ENCODE measurements at regions not wholly inside any gene's neighbourhood (a gene's known extent, or its start where the extent isn't known, plus 50 kb on each side); places are given as distances from the start of the nearest gene placed in this dataset.

DNA sequence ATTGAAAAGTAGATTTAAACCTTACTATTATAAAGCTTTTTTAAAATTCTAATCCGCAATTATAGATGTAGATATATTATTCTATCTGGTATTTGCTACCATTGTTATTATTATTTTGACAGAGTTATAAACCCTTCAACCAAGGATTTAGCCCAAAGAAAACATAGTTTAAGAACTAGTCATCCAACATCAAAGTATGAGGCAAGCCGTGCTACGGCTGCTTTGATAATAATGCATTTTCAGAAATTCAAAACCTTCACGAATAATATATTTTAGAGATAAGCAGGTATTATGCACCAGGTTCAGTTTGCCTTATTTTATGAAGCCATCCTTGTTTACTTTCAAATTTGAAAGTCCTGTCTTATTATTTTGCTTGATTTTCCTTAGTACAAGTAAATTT, 1501.7 kb downstream of the RAPGEF2 start:
- in situ Hi-C loops (cut with MboI) = no loop called here
- no peak for ATAC-seq
- 45% methylated on average over 4 of the region's 4 CpGs for WGBS (ENCODE audit: insufficient coverage, insufficient replicate concordance, low lambda C conversion rate, missing lambda C conversion rate)

More for the DNA sequence above, 1501.7 kb downstream of the RAPGEF2 start:
- H3K4me1 ChIP-seq (ENCODE audit: control insufficient read depth, insufficient read depth, low read length) = no peaks in the 10 kb centered on the region
- H3K4me2 ChIP-seq (ENCODE audit: control insufficient read depth, insufficient read depth) = no peak overlapping the region
- intact Hi-C loops (cut with micrococcal nuclease; ENCODE audit: unreplicated experiment) = no loop called here
- no peaks in the 10 kb centered on the region for H3K79me2 ChIP-seq (ENCODE audit: control insufficient read depth, insufficient read depth, low read length)
- no peak overlapping the region for H2AFZ ChIP-seq (ENCODE audit: control insufficient read depth, low read depth, low read length)
- POLR2A ChIA-PET = no interaction called here
- FAIRE-seq = no peak
- DNase-seq (ENCODE audit: low read depth, low spot score) = no peak
- no peaks in the 10 kb centered on the region for H4K20me1 ChIP-seq (ENCODE audit: control insufficient read depth, insufficient read depth)
- BruUV-seq (replicated peaks) = no TSS peak
- no peaks in the 10 kb centered on the region for H3K27me3 ChIP-seq (replicated peaks in 1 of 2; ENCODE audit: control insufficient read depth in 2 of 2, insufficient read depth in 2 of 2, low read length in 1 of 2)
- CTCF ChIA-PET = no interaction called here
- no peak overlapping the region for H3K4me3 ChIP-seq
- SMC1A ChIA-PET (ENCODE audit: uncharacterized antibody, unreplicated experiment) = no interaction called here
- H3K36me3 ChIP-seq (ENCODE audit: control insufficient read depth in 2 of 2, insufficient read depth in 2 of 2, low read length in 1 of 2) = no peaks in the 10 kb centered on the region
- TF ChIP-seq CBFB (IDR thresholded peaks at IDR 0.05; ENCODE audit: low read depth) (no peak), FOXK2 (IDR thresholded peaks at IDR 0.05) (no peak), EP300 (IDR thresholded peaks at IDR 0.05; ENCODE audit: borderline replicate concordance in 1 of 2, control insufficient read depth in 1 of 2, low read depth in 2 of 2, low read length in 2 of 2) (no peak), GABPA (IDR thresholded peaks at IDR 0.05; ENCODE audit: low read depth) (no peak), PML (IDR thresholded peaks at IDR 0.05; ENCODE audit: low read length) (no peak), EZH2 (IDR thresholded peaks at IDR 0.05; ENCODE audit: borderline replicate concordance, control insufficient read depth, low read depth, low read length) (no peak), NR2C1 (IDR thresholded peaks at IDR 0.05) (no peak), POLR2AphosphoS5 (IDR thresholded peaks at IDR 0.05; ENCODE audit: low read length) (no peak)
- TF ChIP-seq, protein P1, sequence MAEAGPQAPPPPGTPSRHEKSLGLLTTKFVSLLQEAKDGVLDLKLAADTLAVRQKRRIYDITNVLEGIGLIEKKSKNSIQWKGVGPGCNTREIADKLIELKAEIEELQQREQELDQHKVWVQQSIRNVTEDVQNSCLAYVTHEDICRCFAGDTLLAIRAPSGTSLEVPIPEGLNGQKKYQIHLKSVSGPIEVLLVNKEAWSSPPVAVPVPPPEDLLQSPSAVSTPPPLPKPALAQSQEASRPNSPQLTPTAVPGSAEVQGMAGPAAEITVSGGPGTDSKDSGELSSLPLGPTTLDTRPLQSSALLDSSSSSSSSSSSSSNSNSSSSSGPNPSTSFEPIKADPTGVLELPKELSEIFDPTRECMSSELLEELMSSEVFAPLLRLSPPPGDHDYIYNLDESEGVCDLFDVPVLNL (IDR thresholded peaks at IDR 0.05; ENCODE audit: low read depth, low read length) = no peak
- TF ChIP-seq, protein P2, sequence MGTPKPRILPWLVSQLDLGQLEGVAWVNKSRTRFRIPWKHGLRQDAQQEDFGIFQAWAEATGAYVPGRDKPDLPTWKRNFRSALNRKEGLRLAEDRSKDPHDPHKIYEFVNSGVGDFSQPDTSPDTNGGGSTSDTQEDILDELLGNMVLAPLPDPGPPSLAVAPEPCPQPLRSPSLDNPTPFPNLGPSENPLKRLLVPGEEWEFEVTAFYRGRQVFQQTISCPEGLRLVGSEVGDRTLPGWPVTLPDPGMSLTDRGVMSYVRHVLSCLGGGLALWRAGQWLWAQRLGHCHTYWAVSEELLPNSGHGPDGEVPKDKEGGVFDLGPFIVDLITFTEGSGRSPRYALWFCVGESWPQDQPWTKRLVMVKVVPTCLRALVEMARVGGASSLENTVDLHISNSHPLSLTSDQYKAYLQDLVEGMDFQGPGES (IDR thresholded peaks at IDR 0.05) = no peak
- TF ChIP-seq, protein P3, sequence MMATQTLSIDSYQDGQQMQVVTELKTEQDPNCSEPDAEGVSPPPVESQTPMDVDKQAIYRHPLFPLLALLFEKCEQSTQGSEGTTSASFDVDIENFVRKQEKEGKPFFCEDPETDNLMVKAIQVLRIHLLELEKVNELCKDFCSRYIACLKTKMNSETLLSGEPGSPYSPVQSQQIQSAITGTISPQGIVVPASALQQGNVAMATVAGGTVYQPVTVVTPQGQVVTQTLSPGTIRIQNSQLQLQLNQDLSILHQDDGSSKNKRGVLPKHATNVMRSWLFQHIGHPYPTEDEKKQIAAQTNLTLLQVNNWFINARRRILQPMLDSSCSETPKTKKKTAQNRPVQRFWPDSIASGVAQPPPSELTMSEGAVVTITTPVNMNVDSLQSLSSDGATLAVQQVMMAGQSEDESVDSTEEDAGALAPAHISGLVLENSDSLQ (IDR thresholded peaks at IDR 0.05) = no peak
- TF ChIP-seq, protein P4, sequence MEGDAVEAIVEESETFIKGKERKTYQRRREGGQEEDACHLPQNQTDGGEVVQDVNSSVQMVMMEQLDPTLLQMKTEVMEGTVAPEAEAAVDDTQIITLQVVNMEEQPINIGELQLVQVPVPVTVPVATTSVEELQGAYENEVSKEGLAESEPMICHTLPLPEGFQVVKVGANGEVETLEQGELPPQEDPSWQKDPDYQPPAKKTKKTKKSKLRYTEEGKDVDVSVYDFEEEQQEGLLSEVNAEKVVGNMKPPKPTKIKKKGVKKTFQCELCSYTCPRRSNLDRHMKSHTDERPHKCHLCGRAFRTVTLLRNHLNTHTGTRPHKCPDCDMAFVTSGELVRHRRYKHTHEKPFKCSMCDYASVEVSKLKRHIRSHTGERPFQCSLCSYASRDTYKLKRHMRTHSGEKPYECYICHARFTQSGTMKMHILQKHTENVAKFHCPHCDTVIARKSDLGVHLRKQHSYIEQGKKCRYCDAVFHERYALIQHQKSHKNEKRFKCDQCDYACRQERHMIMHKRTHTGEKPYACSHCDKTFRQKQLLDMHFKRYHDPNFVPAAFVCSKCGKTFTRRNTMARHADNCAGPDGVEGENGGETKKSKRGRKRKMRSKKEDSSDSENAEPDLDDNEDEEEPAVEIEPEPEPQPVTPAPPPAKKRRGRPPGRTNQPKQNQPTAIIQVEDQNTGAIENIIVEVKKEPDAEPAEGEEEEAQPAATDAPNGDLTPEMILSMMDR (IDR thresholded peaks at IDR 0.05 in 2 of 3, conservative IDR thresholded peaks at IDR 0.05 in 1 of 3; ENCODE audit: control insufficient read depth in 2 of 3, extremely low read depth in 1 of 3, insufficient read depth in 1 of 3, low read depth in 3 of 3, low read length in 3 of 3) = no peak
- no peak overlapping the region for H3K9ac ChIP-seq (ENCODE audit: control insufficient read depth, insufficient read depth, low read length)
- RAD21 ChIA-PET (ENCODE audit: unreplicated experiment) = no interaction called here
- no peak overlapping the region for H3K27ac ChIP-seq (ENCODE audit: control insufficient read depth, insufficient read depth)
- H3K9me3 ChIP-seq (replicated peaks; ENCODE audit: control insufficient read depth, insufficient read depth, low read length) = no peaks in the 10 kb centered on the region
